Epidermal melanocyte (primary cell): ENCODE measurements at regions not wholly inside any gene's neighbourhood (a gene's known extent, or its start where the extent isn't known, plus 50 kb on each side); places are given as distances from the start of the nearest gene placed in this dataset.

Experiments used
- DNase-seq: peaks from one replicate; pipeline ENCODE4 v3.0.0; 2011; ENCODE audit warnings: low spot score; ENCODE audit not compliant: insufficient read length

GRCh38 chr6:74645108-74645849 is 560.6 kb downstream of the COL12A1 start:
- no peak for DNase-seq

GRCh38 chr6:74642101-74642500 is 563.8 kb downstream of the COL12A1 start:
- DNase-seq, result no peak

- DNase-seq, result peak; percentile 26
Measured at GRCh38 chr6:74638412-74638811, 567.4 kb downstream of the COL12A1 start.

GRCh38 chr6:74632196-74632875 is 573.5 kb downstream of the COL12A1 start:
- no peak for DNase-seq

- no peak for DNase-seq
Measured at GRCh38 chr6:74631564-74631963, 574.3 kb downstream of the COL12A1 start.

- no peak for DNase-seq
Measured at GRCh38 chr6:74626288-74626687, 579.6 kb downstream of the COL12A1 start.

GRCh38 chr6:74623027-74623426 is 582.8 kb downstream of the COL12A1 start:
- DNase-seq, result no peak

GRCh38 chr6:74611220-74611619 is 594.6 kb downstream of the COL12A1 start:
- DNase-seq, result no peak

- no peak for DNase-seq
Measured at GRCh38 chr6:74610352-74610751, 595.5 kb downstream of the COL12A1 start.

- no peak for DNase-seq
Measured at GRCh38 chr6:74609871-74610270, 596.0 kb downstream of the COL12A1 start.

- DNase-seq, result no peak
Measured at GRCh38 chr6:74607934-74608333, 597.9 kb downstream of the COL12A1 start.

GRCh38 chr6:74607468-74607867 is 598.4 kb downstream of the COL12A1 start:
- no peak for DNase-seq

GRCh38 chr6:74606582-74607071 is 599.2 kb downstream of the COL12A1 start:
- DNase-seq, result peak; percentile 54

- DNase-seq, result no peak
Measured at GRCh38 chr6:74605922-74606581, 599.8 kb downstream of the COL12A1 start.

- no peak for DNase-seq
Measured at GRCh38 chr6:74604279-74604678, 601.6 kb downstream of the COL12A1 start.

GRCh38 chr6:74603322-74604076 is 602.4 kb downstream of the COL12A1 start:
- no peak for DNase-seq

GRCh38 chr6:74602206-74602605 is 603.6 kb downstream of the COL12A1 start:
- no peak for DNase-seq

GRCh38 chr6:74598462-74599393 is 607.1 kb downstream of the COL12A1 start:
- no peak for DNase-seq

GRCh38 chr6:74597840-74598239 is 608.0 kb downstream of the COL12A1 start:
- no peak for DNase-seq

- DNase-seq, result no peak
Measured at GRCh38 chr6:74597266-74597665, 608.6 kb downstream of the COL12A1 start.
